Gastroesophageal sphincter (tissue), 3 donors: ENCODE measurements at regions not wholly inside any gene's neighbourhood (a gene's known extent, or its start where the extent isn't known, plus 50 kb on each side); places are given as distances from the start of the nearest gene placed in this dataset.

Source experiments
- POLR2A ChIP-seq, 2 donors: fragments of 450-650 bp; IDR thresholded peaks; one replicate each; pipeline ENCODE4 v1.6.1; 2017; ENCODE audit warnings: antibody characterized with exemption in 2 of 2, mild to moderate bottlenecking in 2 of 2, moderate library complexity in 1 of 2
- POLR2AphosphoS5 ChIP-seq: sonication (generic); formaldehyde crosslinking; IDR thresholded peaks from one replicate; pipeline ENCODE4 v1.6.1; 2017; ENCODE audit warnings: antibody characterized with exemption
- TF ChIP-seq, protein P1 (sequence below), 4 experiments: fragments of 200-600 bp in 2 of 4; fragments of 450-650 bp in 2 of 4; sonication (generic) in 1 of 4; IDR thresholded peaks; one replicate each; pipeline ENCODE4 v1.5.1; 2017 to 2019; ENCODE audit warnings: antibody characterized with exemption in 4 of 4, mild to moderate bottlenecking in 2 of 4, moderate library complexity in 2 of 4

DNA sequence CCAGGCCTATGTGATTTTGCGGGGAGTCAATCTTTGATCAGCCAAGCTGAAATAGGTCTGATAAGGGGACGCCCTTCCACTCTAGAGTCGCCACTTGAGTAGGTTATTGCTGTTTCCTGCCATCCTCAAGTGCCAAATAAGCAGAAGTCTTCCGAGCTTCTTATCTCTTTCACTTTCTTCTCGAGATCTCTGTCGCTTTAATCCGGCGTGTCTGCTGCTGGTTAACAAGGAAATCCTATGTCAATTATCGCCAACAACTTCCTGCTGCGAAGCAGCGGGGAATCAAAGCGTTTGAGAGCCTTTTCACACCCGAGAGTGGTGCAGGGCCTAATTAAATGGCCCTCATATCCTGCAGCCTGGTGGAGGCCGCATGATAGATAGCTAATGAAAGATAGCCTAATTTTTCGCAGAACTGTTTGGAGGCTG, 215.9 kb downstream of the RAB11FIP2 start:
- TF ChIP-seq, protein P1, sequence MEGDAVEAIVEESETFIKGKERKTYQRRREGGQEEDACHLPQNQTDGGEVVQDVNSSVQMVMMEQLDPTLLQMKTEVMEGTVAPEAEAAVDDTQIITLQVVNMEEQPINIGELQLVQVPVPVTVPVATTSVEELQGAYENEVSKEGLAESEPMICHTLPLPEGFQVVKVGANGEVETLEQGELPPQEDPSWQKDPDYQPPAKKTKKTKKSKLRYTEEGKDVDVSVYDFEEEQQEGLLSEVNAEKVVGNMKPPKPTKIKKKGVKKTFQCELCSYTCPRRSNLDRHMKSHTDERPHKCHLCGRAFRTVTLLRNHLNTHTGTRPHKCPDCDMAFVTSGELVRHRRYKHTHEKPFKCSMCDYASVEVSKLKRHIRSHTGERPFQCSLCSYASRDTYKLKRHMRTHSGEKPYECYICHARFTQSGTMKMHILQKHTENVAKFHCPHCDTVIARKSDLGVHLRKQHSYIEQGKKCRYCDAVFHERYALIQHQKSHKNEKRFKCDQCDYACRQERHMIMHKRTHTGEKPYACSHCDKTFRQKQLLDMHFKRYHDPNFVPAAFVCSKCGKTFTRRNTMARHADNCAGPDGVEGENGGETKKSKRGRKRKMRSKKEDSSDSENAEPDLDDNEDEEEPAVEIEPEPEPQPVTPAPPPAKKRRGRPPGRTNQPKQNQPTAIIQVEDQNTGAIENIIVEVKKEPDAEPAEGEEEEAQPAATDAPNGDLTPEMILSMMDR (IDR thresholded peaks at IDR 0.05), result no peak
- TF ChIP-seq POLR2A (IDR thresholded peaks at IDR 0.05) (no peak), POLR2AphosphoS5 (no peak)
